CD4-positive, alpha-beta T cell treated with Interleukin-21 for 1 hour (primary cell): ENCODE measurements at regions not wholly inside any gene's neighbourhood (a gene's known extent, or its start where the extent isn't known, plus 50 kb on each side); places are given as distances from the start of the nearest gene placed in this dataset.
"Not testable (repeated sequence)": the region's sequence is repeated elsewhere in the genome, so short reads cannot be mapped to it uniquely, and the experiment has no call there.

Source experiments
- DNase-seq: peaks from one replicate; pipeline ENCODE4 v3.0.0-alpha.2; 2020

DNA sequence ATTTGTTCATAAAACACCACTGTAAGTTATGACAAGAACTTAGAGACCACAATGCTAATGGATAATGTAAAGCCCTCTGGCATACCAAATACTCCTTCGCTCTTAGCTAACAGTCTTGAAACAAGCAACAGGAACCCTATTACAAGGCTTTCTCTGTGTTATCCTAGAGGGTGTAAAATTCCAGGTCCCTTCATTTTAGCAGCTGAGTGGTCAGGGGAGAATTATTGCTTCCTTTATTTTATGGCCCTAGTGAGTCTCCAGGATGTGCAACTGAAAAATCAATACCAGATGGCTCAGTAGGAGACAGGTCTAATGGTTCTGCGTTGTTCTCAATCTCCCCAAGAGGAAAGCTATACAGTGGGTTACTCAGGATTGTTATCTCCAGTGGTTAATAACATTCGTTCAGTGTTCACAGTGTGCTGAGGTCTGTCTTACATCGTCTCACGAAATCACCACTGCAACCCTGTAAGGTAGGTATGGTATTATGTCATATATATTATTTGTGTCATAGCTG is 172.7 kb upstream of the CNOT2 start:
- no peak for DNase-seq

DNA sequence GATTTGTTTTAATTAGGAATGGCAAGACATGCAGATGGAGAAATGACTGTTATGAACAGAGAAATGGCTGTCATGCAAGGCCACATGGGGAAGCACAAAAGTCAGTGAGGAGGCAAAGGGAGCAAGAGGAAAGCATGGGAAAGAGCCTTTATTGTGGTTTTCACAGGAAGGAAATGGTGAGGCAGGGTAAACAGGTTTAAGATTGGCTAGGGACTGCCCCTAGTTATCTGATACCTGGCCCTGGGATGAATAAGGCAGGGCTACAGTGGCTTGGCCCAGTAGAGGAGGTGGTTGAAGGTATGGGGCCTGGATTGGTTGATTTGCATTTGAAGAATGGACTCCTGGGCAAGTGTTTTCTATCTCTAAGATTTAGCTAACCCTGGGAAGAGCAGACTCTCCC is 168.7 kb upstream of the CNOT2 start:
- DNase-seq: no peak

DNA sequence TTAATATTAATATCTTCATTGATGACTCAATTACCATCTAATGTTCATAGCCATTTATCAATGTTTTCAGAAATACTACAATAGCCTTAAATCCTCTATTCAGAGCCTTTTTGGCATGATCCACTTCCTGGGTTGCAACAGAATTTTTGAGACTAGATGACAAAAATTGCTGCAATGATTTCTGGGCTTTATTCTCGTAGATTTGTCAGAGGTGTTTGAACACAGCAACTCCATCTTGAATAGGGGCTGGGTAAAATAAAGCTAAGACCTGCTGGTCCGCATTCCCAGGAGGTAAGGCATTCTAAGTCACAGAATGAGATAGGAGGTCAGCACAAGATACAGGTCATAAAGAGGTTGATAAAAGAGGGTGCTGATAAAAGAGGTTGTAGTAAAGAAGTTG is 165.8 kb upstream of the CNOT2 start:
- no peak for DNase-seq

DNA sequence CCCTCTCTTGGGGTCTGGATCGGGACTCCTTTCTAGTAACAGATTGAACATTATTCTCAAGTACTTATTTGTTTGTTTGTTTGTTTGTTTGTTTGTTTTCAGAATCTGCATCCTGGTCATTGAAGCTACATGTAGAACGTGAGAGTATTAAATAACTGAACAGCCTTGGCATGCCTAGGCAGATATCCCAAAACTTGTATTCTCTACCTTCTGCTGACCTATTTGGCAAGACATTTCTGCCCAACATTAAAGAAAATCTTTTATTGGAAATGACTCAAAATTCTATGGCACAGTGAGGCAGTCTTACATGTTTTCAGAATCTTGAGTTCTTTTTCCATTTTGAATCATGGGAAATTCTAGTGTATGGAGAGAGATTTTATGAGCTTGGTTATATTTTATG is 165.1 kb upstream of the CNOT2 start:
- DNase-seq: no peak

DNA sequence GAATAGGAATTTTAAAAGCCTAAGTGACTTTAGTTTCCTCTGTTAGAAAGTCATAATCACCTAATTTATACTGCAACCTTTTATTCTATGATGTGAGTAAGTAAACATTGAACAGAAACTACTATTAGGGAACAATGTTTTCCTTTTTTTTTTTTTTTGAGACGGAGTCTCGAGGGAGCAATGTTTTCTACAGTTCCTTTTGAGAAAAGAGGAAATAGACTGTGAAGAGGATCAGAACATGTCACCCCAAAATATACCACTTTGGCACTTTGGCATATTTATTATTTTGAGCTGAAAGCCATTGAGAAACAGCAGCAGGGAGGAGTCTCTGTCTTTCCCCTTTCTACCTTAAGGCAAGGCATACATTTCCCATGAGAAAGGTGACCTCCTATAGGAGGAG is 162.7 kb upstream of the CNOT2 start:
- no peak for DNase-seq

DNA sequence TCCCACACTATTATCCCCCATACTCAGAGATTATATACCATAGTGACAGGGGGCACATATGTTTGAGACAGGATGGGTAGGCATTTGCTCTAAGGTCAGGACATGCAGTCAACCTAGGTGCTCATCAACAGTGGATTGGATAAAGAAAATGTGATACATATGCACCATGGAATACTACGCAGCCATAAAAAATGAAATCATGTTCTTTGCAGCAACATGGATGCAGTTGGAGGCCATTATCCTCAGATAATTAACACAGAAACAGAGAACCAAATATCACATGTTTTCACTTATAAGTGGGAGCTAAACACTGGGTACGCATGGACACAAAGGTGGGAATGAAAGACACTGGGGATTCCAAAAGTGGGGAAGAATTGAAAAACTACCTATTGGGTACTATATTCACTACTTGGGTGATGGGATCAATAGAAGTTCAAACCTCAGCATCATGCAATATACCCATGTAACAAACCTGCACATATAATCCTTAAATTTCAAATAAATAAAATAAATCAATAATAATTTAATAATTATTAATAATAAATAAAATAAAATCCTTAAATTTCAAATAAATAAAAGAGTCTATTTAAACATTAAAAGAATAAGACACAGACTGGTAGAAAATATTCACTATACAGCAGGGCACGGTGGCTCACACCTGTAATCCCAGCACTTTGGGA is 160.1 kb upstream of the CNOT2 start:
- DNase-seq: no peak

DNA sequence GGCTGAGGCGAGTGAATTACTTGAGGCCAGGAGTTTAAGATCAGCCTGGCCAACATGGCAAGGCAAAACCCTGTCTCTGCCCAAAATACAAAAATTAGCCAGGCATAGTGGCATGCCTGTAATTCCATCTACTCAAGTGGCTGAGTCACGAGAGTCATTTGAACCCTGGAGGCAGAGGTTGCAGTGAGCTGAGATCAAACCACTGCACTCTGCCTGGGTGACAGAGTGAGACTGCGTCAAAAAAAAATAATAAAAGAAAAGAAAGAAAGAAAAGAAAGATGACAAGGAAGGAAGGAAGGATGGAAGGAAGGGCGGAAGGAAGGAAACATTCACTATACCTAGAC is 159.6 kb upstream of the CNOT2 start:
- DNase-seq: no peak

DNA sequence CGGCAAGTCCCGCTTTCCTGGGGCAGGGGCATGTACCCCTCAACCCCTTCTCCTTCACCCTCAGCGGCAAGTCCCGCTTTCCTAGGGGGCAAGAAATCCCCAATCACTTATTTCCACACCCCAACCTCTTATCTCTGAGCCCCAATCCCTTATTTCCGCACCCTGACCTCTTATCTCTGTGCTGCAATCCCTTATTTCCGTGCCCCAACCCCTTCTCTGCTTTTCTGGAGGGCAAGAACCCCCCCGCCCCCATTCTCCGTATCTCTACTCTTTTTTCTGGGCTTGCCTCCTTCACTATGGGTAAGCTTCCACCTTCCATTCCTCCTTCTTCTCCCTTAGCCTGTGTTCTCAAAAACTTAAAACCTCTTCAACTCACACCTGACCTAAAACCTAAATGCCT is 156.9 kb upstream of the CNOT2 start:
- DNase-seq: not testable (repeated sequence)

DNA sequence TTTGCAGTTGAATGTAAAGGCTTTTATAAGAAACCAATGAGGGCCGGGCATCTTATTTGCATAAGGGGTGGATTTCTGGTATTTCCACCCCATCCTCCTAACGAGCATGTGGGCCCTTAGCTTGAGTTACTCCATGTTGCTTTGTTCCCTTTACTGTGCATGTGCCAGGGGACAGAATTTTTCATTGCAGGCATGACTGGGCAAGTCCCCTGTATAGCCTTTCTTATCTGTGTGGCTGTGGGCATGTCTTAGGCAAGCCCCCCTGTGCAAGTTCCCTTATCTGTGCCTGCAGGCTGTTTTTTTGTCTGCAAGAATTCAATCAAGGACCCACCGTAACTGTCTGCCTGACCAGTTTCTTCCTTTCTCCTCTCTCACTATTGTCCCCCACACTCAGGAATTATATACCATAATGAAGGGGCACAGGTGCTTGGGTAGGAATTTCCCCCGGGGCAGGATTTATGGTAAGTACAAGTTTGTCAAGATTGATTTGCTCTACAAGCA is 152.2 kb upstream of the CNOT2 start:
- DNase-seq: no peak

DNA sequence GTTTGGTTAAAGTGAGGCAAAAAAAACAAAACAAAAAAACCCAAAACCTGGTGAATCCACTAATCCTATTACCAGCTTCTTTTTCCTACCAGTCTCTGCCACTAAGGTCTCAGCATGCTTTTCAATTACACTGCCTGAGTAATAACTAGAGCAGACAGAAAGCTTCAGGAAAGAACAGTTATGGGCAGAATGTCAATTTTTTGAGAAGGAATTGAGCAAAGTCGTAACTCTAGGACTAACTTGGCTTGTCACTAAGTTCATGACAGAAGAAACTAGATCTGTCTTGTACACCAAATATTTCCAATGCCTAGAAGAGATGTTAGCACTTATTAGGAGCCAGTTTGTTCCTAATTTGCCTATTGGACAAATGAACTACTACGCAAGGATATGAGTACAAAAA is 148.8 kb upstream of the CNOT2 start:
- DNase-seq: no peak

DNA sequence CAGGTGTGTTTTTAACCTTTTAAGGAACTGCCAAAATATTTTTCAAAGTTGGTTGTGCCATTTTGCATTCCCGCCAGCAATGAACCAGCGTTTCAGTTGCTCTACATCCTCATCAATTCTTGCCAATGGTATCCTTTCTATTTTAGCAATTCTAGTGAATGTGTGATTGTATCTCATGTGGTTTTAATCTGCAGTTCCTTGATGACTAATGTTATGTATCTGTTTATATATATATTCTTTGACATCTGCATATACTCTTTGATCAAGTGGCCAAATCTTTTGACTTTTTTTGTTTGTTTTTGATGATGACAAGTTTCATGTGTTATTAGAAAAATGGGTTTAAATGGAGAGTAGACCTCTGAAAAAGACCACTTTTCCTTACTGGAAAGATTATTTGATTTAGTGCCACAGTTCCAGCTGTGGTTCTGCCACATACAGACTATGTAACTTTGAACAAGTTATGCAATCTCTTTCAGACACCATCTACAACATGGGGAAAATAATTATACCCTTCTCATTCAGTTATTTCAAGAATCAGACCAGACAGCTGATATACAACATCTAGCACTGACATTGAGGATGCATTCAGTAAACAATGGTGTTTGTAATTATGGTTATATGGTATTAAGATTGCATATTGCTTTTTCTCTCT is 146.3 kb upstream of the CNOT2 start:
- no peak for DNase-seq

DNA sequence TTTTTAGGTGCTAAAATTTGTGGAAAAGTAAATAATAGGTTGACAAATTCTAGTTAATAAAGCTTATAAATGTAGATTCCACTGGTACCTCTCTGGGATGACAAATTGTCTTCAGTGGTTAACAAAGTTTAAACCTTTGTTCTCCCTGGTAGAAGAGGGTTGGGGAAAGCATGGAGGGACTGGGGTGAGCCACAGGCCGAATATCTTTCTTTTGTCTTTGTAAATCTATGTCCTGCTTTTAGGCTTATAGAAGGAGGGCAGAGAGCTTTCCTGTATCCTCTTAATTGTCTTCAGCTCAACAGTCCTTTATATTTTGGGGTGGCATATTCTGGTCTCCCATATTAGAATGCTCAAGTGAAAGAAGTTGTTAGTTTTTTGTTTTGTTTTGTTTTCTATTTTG is 142.2 kb upstream of the CNOT2 start:
- DNase-seq: no peak

DNA sequence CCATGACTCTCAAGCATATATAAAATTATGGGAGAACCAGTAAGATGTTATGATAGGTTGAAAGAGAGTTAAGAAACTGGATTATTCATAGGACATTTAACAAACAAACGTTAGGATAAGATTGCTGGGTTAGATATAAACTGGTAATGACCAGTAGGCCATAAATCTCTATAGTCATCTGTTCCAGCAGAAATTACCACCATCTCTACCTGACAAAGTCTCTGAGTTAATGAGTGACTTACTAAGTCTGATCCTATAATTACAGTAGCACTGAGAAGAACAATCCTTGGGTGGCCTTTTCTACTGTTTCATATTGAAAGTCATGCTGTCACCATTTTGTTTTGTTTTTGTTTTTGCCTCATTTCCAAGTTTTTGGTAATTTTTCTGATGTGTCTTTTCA is 136.9 kb upstream of the CNOT2 start:
- DNase-seq: no peak

DNA sequence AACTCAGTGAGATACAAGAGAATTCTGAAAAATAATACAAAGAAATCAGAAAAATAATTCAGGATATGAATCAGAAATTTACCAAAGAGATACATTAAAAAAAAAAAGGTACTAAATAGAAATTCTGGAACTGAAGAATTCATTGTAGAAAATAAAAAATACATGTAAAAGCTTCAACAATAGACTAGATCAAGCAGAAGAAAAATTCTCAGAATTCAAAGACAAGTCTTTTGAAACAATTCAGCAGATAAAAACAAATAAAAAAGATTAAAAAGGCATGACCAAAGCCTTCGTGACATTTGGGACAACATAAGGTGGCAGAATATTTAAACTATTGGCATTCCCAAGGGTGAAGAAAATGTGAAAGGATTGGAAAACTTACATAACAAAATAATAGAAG is 133.1 kb upstream of the CNOT2 start:
- DNase-seq: no peak

DNA sequence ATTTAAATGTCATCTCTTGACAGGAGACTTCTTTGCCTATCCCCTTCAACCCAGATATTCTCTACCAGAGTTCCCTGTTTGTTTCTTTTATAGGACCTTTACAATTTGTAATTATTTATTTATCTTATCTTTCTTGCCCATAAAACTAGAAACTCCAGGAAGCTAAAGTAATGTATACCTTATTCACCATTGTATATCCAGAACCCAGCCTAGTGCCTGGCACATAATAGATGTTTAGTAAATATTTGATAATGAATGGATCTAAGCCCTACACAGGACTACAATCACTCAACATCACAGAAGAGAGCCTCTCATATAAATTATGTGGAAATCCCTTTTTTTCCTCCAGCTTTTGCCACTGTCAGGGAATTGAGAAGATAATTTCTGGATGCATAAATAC is 125.6 kb upstream of the CNOT2 start:
- DNase-seq: no peak

DNA sequence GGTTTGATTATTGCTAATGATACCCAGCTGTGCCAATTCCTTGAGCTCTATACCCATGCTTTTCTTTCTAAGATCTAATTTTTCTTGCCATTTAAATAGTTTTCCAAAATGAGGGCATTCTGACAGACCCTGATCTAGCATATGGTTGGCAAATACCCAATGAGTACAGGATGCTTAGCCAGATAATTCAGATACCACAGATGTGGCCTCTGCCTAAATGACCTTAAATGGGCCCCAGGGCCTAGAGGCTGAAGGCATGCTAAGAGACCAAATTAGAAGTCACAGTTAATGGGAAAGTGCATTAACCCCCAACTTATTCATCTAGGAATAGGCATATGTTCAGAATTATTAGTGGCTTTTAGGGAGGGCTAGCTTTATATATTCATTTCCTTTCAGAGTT is 122.3 kb upstream of the CNOT2 start:
- DNase-seq: no peak

DNA sequence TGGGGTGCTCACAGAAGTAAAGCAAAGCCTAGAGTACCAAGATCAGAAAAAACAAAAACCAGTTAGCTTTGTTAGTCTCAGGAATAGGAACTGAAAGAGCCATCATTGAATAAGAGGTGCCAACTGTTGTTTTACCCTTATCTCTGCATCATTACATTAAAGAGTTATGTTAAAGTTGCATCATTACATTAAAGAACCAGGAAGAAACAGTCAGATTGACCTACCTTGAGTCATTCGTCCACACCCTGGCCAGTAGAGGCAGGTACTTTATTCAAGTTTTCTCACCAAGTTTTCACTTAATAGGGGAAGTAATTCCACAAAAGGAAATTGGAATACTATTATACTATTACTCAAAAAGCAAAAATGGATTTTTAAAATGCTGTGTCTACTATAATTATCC is 121.7 kb upstream of the CNOT2 start:
- DNase-seq: no peak

DNA sequence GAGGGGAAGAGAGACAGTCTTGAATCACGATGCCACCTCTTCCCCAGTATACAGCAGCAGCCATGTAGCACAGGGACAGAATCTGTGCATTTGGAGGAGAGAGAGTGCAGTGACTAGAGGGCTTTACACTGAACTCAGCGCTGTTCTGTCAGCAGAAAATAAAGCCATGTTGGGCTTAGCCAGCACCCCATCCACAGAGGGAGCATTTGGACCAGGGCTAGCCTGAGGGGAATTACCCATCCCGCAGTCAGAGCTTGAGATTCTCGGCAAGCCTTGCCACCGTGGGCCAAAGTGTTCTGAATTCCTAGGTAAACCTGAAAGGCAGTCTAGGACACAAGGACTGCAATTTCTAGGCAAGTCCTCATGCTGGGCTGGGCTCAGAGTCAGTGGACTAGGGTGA is 120.4 kb upstream of the CNOT2 start:
- no peak for DNase-seq

DNA sequence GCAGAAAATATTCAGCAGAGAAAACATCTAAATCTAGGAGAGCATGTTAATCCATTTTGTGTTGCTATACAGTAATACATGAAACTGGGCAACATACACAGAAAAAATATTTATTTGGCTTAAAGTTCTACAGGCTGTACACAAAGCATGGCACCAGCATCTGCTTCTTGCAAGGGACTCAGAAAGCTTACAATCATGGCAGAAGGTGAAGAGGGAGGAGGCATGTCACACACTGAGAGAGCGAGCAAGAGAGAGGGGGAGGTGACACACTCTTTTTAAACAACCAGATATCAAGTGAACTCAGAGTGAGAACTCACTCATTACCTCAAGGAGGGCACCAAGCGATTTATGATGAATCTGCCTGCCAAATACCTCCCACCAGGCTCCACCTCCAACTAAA is 94.2 kb upstream of the CNOT2 start:
- DNase-seq: no peak

DNA sequence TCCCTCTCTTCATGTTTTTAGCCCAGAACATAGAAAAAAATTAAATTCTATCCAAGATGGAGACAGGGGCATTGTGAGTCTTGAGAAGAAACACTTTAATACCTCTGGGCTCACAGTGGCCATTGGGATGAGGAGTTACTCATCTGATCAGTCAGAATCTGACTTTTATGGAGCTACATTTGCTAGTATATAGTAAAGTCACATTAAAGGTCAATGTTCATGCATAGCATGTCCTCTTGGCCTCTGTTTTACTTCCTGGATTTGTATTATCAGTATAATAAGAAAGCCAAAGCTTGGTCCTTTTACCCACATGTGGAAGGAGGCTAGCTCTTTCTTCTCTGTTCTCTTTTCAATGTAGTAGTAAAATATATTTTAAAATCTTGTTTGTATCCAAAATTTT is 93.6 kb upstream of the CNOT2 start:
- no peak for DNase-seq

DNA sequence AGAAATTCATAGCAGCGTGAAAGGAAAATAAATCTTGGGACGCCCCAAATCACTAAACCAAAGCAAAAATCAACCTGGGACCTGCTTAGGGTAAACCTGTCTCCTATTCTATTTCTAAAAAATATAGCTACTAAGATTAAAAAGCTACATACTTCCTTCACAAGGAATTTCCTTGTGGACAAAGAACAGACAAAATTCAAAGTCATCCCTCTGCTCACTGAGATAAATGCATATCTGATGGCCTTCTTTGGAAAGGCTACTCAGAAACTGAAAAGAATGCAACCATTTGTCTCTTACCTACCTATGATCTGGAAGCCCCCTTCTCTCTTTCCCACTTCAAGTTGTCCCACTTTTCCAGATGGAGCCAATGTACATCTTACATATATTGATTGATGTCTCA is 93.0 kb upstream of the CNOT2 start:
- no peak for DNase-seq

DNA sequence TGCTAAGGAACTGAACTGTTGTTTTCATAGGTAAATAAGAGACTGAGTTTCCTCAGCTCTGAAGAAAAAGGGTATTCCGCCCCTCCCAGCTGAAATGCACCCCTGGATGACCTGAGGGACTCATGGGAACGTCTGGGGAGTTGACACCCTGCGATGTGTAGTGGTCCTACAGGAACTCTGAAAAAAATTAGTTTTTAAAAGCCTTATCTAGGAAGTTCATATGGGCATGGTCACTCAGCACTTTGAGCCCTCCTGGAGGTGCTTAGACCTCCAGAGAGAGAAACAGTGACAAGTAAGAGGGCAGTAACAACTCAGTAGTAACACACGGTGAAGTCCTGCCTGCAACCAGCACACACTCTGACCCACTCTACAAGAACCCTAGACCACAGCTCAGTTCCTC is 91.2 kb upstream of the CNOT2 start:
- no peak for DNase-seq

DNA sequence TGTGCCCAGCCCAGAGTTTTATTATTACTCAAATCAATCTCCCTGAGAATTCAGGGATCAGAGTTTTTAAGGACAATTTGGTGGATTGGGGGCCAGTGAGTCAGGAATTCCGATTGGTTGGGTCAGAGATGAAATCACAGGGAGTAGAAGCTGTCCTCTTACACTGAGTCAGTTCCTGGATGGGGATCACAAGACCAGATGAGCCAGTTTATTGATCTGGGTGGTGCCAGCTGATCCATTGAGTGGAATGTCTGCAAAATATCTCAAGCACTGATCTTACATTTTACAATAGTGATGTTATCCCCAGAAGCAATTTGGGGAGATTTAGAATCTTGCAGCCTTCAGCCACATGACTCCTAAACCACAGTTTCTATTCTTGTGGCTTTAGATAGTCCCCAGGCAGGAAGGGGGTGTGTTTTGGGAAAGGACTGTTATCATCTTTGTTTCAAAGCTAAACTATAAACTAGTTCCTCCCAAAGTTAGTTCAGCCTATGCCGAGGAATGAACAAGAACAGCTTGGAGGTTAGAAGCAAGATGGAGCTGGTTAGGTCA is 89.1 kb upstream of the CNOT2 start:
- DNase-seq: no peak

DNA sequence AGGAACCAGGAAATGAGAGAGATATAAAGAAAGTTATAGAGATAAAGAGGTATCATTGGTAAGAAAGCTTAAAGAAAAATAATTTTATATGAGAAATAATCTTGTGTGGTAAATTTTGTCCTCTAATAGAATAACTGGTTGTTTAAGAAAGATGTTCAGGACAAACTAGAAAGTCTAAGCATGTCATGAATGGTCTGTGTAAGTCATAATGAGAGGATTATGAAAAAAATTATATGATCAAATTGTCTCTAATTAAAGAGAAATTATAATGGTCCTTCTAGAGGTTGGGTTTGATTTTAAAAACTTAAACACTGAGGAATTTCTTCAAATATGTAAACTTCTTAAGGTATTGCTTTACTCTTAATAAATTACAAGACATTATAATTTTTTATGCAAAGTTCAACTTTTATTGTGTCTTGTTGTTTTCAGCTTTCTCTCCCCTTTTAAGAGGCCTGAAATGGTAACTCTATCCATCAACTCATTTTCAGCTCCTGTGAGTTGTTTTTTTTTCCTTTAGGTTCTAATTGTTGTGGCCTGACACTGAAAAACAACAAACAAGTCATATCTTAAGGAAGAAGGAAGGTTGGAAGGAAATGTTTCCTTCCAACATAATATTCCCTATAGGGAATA is 88.2 kb upstream of the CNOT2 start:
- DNase-seq: no peak
